H1 (cell line): ENCODE measurements at regions not wholly inside any gene's neighbourhood (a gene's known extent, or its start where the extent isn't known, plus 50 kb on each side); places are given as distances from the start of the nearest gene placed in this dataset.

Experiments used
- CTCF ChIA-PET: fragments of 300-600 bp; sonication (Branson Sonifier 250); formaldehyde crosslinking; loops from one replicate; lab custom pipeline; 2021; ENCODE audit not compliant: partially characterized antibody; lab: Charles Lee
- POLR2A ChIA-PET: fragments of 300-600 bp; sonication (Branson Sonifier 250); formaldehyde crosslinking; loops from one replicate; lab custom pipeline; 2021; ENCODE audit warnings: inconsistent platforms; ENCODE audit not compliant: partially characterized antibody; lab: Charles Lee
- DNase-seq, 2 experiments: peaks; one replicate each; pipeline versions ENCODE4 v3.0.0 to v3.0.0-alpha.2; 2010 to 2022; ENCODE audit warnings: low spot score in 2 of 2, low read depth in 1 of 2, mixed read lengths in 1 of 2
- FAIRE-seq: peaks from 2 replicates; lab custom pipeline; 2011; peaks lifted over from hg19 to GRCh38; lab: Jason Lieb, UNC
- H2AFZ ChIP-seq: 2 replicates; pipeline ENCODE4 v1.8.1; 2012; ENCODE audit warnings: low read length, inconsistent platforms
- H2AK5ac ChIP-seq: 2 replicates; pipeline ENCODE4 v1.6.1; 2013; ENCODE audit warnings: low read depth, low read length
- H2BK120ac ChIP-seq: replicated peaks from 2 replicates; pipeline ENCODE3; 2013; ENCODE audit warnings: low read depth, low read length, inconsistent platforms
- H2BK12ac ChIP-seq: 2 replicates; pipeline ENCODE4 v1.6.1; 2013; ENCODE audit warnings: low read depth, low read length
- H2BK15ac ChIP-seq: 2 replicates; pipeline ENCODE4 v1.6.1; 2013; ENCODE audit warnings: low read length
- H2BK20ac ChIP-seq: 2 replicates; pipeline ENCODE4 v1.6.1; 2013; ENCODE audit warnings: low read length
- H2BK5ac ChIP-seq: 2 replicates; pipeline ENCODE4 v1.6.1; 2013; ENCODE audit warnings: low read depth, low read length
- H3K14ac ChIP-seq: 2 replicates; pipeline ENCODE4 v1.6.1; 2013; ENCODE audit warnings: inconsistent platforms; ENCODE audit not compliant: insufficient read length
- H3K18ac ChIP-seq: 2 replicates; pipeline ENCODE4 v1.6.1; 2013; ENCODE audit warnings: low read length; ENCODE audit errors: extremely low read depth
- H3K23ac ChIP-seq: 2 replicates; pipeline ENCODE4 v1.6.1; 2013; ENCODE audit warnings: inconsistent platforms; ENCODE audit not compliant: insufficient read length
- H3K23me2 ChIP-seq: 2 replicates; pipeline ENCODE4 v1.6.1; 2013; ENCODE audit warnings: low read depth, low read length
- H3K27ac ChIP-seq: 2 replicates; pipeline ENCODE4 v1.6.1; 2011; ENCODE audit warnings: low read depth, low read length, inconsistent platforms
- H3K27me3 ChIP-seq, 4 experiments: replicated peaks in 1 of 4; 1 replicate in 1 of 4; 2 replicates in 3 of 4; pipeline versions ENCODE4 v1.6.1 to v1.8.1; 2011 to 2013; ENCODE audit warnings: low read length in 3 of 4, mild to moderate bottlenecking in 3 of 4, inconsistent platforms in 2 of 4, mixed read lengths in 2 of 4, moderate library complexity in 1 of 4; ENCODE audit not compliant: control insufficient read depth in 3 of 4, insufficient read depth in 3 of 4; ENCODE audit errors: extremely low read depth in 1 of 4
- H3K36me3 ChIP-seq, 4 experiments: 2 replicates each; pipeline versions ENCODE4 v1.6.1 to v1.8.1; 2011 to 2013; ENCODE audit warnings: mild to moderate bottlenecking in 4 of 4, low read length in 3 of 4, moderate library complexity in 2 of 4, control low read depth in 1 of 4, inconsistent platforms in 1 of 4; ENCODE audit not compliant: insufficient read depth in 4 of 4, control insufficient read depth in 2 of 4
- H3K4ac ChIP-seq: replicated peaks from 2 replicates; pipeline ENCODE3; 2013; ENCODE audit warnings: low read length, low read depth, mixed read lengths, inconsistent platforms; ENCODE audit not compliant: insufficient read length
- H3K4me1 ChIP-seq, 4 experiments: replicated peaks in 1 of 4; 1 replicate in 1 of 4; 2 replicates in 3 of 4; pipeline versions ENCODE4 v1.6.1 to v1.8.1; 2011 to 2013; ENCODE audit warnings: low read length in 3 of 4, inconsistent platforms in 2 of 4, mixed read lengths in 1 of 4; ENCODE audit not compliant: insufficient read depth in 4 of 4, control insufficient read depth in 3 of 4
- H3K4me2 ChIP-seq, 2 experiments: 2 replicates each; pipeline versions ENCODE4 v1.6.1 to v1.8.1; 2011 to 2013; ENCODE audit warnings: low read depth in 2 of 2, low read length in 2 of 2, control low read depth in 1 of 2, inconsistent platforms in 1 of 2, mild to moderate bottlenecking in 1 of 2; ENCODE audit not compliant: insufficient read depth in 1 of 2
- H3K4me3 ChIP-seq, 4 experiments: fragments of 200-600, 300-600 bp in 1 of 4; sonication (generic), shearing (Covaris generic), sonication (Bioruptor Twin) in 1 of 4; 2 replicates each; pipeline versions ENCODE4 v1.5.1 to v1.8.1; 2011 to 2016; ENCODE audit warnings: low read length in 4 of 4, low read depth in 3 of 4, control low read depth in 2 of 4, inconsistent platforms in 2 of 4, mild to moderate bottlenecking in 2 of 4, mixed read lengths in 1 of 4, moderate library complexity in 1 of 4; ENCODE audit not compliant: insufficient read depth in 2 of 4; ENCODE audit errors: extremely low read depth in 1 of 4
- H3K56ac ChIP-seq: replicated peaks from 2 replicates; pipeline ENCODE3; 2013; ENCODE audit warnings: low read depth, mild to moderate bottlenecking, mixed read lengths, low read length, inconsistent platforms; ENCODE audit not compliant: insufficient read length
- H3K79me1 ChIP-seq: 2 replicates; pipeline ENCODE4 v1.6.1; 2013; ENCODE audit warnings: low read depth, low read length, control low read depth
- H3K79me2 ChIP-seq, 2 experiments: 2 replicates each; pipeline versions ENCODE4 v1.6.1 to v1.8.1; 2012 to 2013; ENCODE audit warnings: low read length in 2 of 2, mild to moderate bottlenecking in 2 of 2, inconsistent platforms in 1 of 2; ENCODE audit not compliant: insufficient read depth in 2 of 2, control insufficient read depth in 1 of 2
- H3K9ac ChIP-seq, 4 experiments: replicated peaks in 1 of 4; 1 replicate in 1 of 4; 2 replicates in 3 of 4; pipeline versions ENCODE4 v1.6.1 to v1.8.1; 2011 to 2013; ENCODE audit warnings: low read depth in 3 of 4, low read length in 3 of 4, control low read depth in 2 of 4, mild to moderate bottlenecking in 2 of 4, moderate library complexity in 2 of 4, inconsistent platforms in 1 of 4; ENCODE audit errors: extremely low read depth in 1 of 4
- H3K9me3 ChIP-seq, 2 experiments: 2 replicates each; pipeline versions ENCODE4 v1.6.1 to v1.8.1; 2012 to 2013; ENCODE audit warnings: mild to moderate bottlenecking in 2 of 2, moderate library complexity in 2 of 2, control low read depth in 1 of 2, inconsistent platforms in 1 of 2, low read depth in 1 of 2, low read length in 1 of 2, mixed read lengths in 1 of 2; ENCODE audit not compliant: insufficient read depth in 2 of 2
- H4K20me1 ChIP-seq, 2 experiments: replicated peaks in 1 of 2; 2 replicates each; pipeline versions ENCODE3 to v1.8.1; 2011 to 2013; ENCODE audit warnings: inconsistent platforms in 2 of 2, low read length in 2 of 2, mild to moderate bottlenecking in 1 of 2; ENCODE audit not compliant: insufficient read depth in 2 of 2, control insufficient read depth in 1 of 2
- H4K5ac ChIP-seq: 2 replicates; pipeline ENCODE4 v1.6.1; 2013; ENCODE audit warnings: low read length, low read depth, mixed read lengths, inconsistent platforms; ENCODE audit not compliant: insufficient read length
- H4K8ac ChIP-seq: 2 replicates; pipeline ENCODE4 v1.8.0; 2013; ENCODE audit warnings: mild to moderate bottlenecking, moderate library complexity, low read length, inconsistent platforms; ENCODE audit not compliant: insufficient read depth; ENCODE audit errors: extremely low read depth
- H4K91ac ChIP-seq: replicated peaks from 2 replicates; pipeline ENCODE3; 2013; ENCODE audit warnings: low read length, mixed read lengths, inconsistent platforms; ENCODE audit not compliant: insufficient read length
- EP300 ChIP-seq, 2 experiments: IDR thresholded peaks; 1 replicate in 1 of 2; 2 replicates in 1 of 2; pipeline ENCODE4 v1.6.1; 2011 to 2012; ENCODE audit warnings: low read depth in 2 of 2, low read length in 2 of 2, mild to moderate bottlenecking in 2 of 2, borderline replicate concordance in 1 of 2, inconsistent platforms in 1 of 2, moderate library complexity in 1 of 2
- RFX5 ChIP-seq: IDR thresholded peaks from 2 replicates; pipeline ENCODE4 v1.6.1; 2011; ENCODE audit warnings: low read depth, low read length, improper control_type of control experiment, borderline replicate concordance
- TAF7 ChIP-seq: optimal IDR thresholded peaks from 2 replicates; pipeline ENCODE3; 2011; ENCODE audit warnings: low read depth, mild to moderate bottlenecking, inconsistent platforms, low read length, moderate library complexity, borderline replicate concordance
- YY1 ChIP-seq: IDR thresholded peaks from 2 replicates; pipeline ENCODE4 v1.6.1; 2011; ENCODE audit warnings: low read depth, mild to moderate bottlenecking, low read length
- WGBS, 2 experiments: shearing (Covaris generic) in 1 of 2; methylation state at CpG; one replicate each; pipeline versions ENCODE4 v1.1.6 to v1.1.7; 2013 to 2015; ENCODE audit warnings: low lambda C conversion rate in 2 of 2, mixed read lengths in 2 of 2, inconsistent platforms in 1 of 2, low coverage in 1 of 2, missing lambda C conversion rate in 1 of 2; ENCODE audit not compliant: insufficient replicate concordance in 2 of 2, insufficient coverage in 1 of 2, insufficient read length in 1 of 2; ENCODE audit errors: extremely low coverage in 1 of 2, missing lambda C conversion rate in 1 of 2; 5-methylcytosine and 5-hydroxymethylcytosine counted together

GRCh38 chr22:34159491-34159890 is 239.2 kb upstream of the LARGE1 start:
- no peak for TF ChIP-seq EP300 (IDR thresholded peaks at IDR 0.05; ENCODE audit: borderline replicate concordance in 1 of 2, low read depth in 2 of 2, low read length in 2 of 2)
- no peak for TF ChIP-seq RFX5
- TF ChIP-seq TAF7: no peak
- no peak for TF ChIP-seq YY1
- TF ChIP-seq, all 59 proteins: peak for 0
- Histone ChIP-seq H3K27ac (no peak overlapping the region), H4K5ac (no peak overlapping the region), H4K20me1 (peaks cover 0 to 2% of the 10 kb centered on the region in 2 experiments), H3K18ac (no peak overlapping the region), H3K4ac (no peak overlapping the region), H4K8ac (no peak overlapping the region), H3K4me1 (peaks cover 0 to 8% (median 1%) of the 10 kb centered on the region in 4 experiments; a peak in 3 of 7 replicates), H3K79me1 (no peaks in the 10 kb centered on the region), H3K56ac (no peak overlapping the region), H3K79me2 (no peaks in the 10 kb centered on the region), H3K4me3 (no peak overlapping the region), H2BK120ac (no peak overlapping the region), H3K14ac (no peak overlapping the region), H2BK12ac (no peak overlapping the region), H3K4me2 (no peak overlapping the region), H3K9ac (no peak overlapping the region), H3K36me3 (no peaks in the 10 kb centered on the region), H2BK5ac (no peak overlapping the region), H3K23ac (no peak overlapping the region), H2BK15ac (no peak overlapping the region), H2AFZ (no peak overlapping the region), H2AK5ac (no peak overlapping the region), H4K91ac (no peak overlapping the region), H2BK20ac (no peak overlapping the region), H3K9me3 (no peaks in the 10 kb centered on the region), H3K23me2 (no peaks in the 10 kb centered on the region), H3K27me3 (peaks cover 0 to 4% (median 0%) of the 10 kb centered on the region in 4 experiments; a peak in 2 of 7 replicates)
- ChIA-PET CTCF (no interaction called here), POLR2A (no interaction called here)
- 88% methylated on average over 8 of the region's 8 CpGs; no CpG with 5 or more reads in 1 of the 2 experiments for whole genome bisulfite sequencing, 2 experiments
- no peak for FAIRE-seq
- no peak for DNase-seq
